HCT116 (cell line): ENCODE measurements at regions not wholly inside any gene's neighbourhood (a gene's known extent, or its start where the extent isn't known, plus 50 kb on each side); places are given as distances from the start of the nearest gene placed in this dataset.

Source experiments
- EZH2 ChIP-seq: fragments of 200-600 bp; sonication (generic); IDR thresholded peaks from 2 replicates; pipeline ENCODE4 v1.6.1; 2017; ENCODE audit warnings: antibody characterized with exemption, mixed run types
- EZH2phosphoT487 ChIP-seq: fragments of 200-600 bp; IDR thresholded peaks from 2 replicates; pipeline ENCODE4 v1.6.1; 2018; ENCODE audit warnings: antibody characterized with exemption, borderline replicate concordance
- POLR2A ChIP-seq: IDR thresholded peaks from 2 replicates; pipeline ENCODE4 v1.7.0; 2011; ENCODE audit warnings: borderline replicate concordance; ENCODE audit not compliant: insufficient read depth, insufficient read length; ENCODE audit errors: extremely low read depth
- TCF7L2 ChIP-seq: IDR thresholded peaks from 2 replicates; pipeline ENCODE4 v1.7.0; 2011; ENCODE audit warnings: borderline replicate concordance, inconsistent platforms; ENCODE audit not compliant: insufficient read depth, insufficient read length; ENCODE audit errors: extremely low read depth
- ZNF274 ChIP-seq: fragments of 200-500 bp; sonication (Bioruptor generic); IDR thresholded peaks from 2 replicates; pipeline ENCODE4 v1.6.1; 2014; ENCODE audit warnings: mild to moderate bottlenecking, low read depth, low read length, inconsistent platforms
- TF ChIP-seq, protein P1 (sequence below), 3 experiments: fragments of 200-600 bp in 1 of 3; sonication (generic) in 1 of 3; IDR thresholded peaks in 2 of 3; conservative IDR thresholded peaks in 1 of 3; 2 replicates each; pipeline ENCODE4 v1.5.1; 2012 to 2017; ENCODE audit warnings: low read depth in 2 of 3, low read length in 2 of 3, antibody characterized with exemption in 1 of 3, borderline replicate concordance in 1 of 3, control low read depth in 1 of 3, mild to moderate bottlenecking in 1 of 3, mixed read lengths in 1 of 3, mixed run types in 1 of 3, moderate library complexity in 1 of 3; ENCODE audit not compliant: insufficient read depth in 1 of 3
- TF ChIP-seq, protein P2 (sequence below): IDR thresholded peaks from 2 replicates; pipeline ENCODE4 v1.6.1; 2012

DNA sequence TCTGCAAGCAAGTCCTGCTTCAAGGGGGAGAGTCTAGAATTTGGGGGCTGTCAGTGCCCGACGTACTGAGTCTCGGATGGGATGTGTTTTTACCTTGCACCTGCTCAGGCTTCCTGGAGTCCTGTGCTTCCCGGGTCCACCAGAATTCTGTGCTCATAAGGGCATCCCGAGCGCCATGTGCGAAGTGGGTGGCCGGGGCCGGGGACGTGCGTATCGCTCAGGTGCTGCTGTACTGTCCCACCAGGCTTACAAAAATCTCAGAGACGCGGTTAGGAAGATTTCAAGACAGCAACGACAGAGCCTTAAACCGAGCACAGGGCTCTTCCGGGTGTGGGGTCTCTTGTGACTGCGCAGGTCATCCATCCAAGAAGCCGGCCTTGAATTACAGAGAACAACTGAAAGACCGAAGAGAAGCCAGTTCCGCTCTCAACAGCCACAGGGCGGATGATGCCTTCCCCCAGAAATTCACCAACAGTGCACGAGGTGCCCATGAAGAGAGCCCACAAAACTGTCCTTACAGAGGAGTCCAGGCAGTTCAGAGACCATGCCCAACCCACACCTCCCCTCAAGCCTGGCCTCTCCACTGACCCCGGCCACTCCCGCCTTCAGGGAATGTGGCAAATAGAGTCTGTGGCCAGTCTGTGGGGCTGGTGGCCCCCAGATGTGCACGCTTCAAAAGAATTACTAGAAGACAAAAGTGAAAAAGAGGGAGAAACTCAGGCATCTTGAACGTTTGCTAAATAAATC lies 104.7 kb downstream of the PXDC1 start:
- TF ChIP-seq, protein P1, sequence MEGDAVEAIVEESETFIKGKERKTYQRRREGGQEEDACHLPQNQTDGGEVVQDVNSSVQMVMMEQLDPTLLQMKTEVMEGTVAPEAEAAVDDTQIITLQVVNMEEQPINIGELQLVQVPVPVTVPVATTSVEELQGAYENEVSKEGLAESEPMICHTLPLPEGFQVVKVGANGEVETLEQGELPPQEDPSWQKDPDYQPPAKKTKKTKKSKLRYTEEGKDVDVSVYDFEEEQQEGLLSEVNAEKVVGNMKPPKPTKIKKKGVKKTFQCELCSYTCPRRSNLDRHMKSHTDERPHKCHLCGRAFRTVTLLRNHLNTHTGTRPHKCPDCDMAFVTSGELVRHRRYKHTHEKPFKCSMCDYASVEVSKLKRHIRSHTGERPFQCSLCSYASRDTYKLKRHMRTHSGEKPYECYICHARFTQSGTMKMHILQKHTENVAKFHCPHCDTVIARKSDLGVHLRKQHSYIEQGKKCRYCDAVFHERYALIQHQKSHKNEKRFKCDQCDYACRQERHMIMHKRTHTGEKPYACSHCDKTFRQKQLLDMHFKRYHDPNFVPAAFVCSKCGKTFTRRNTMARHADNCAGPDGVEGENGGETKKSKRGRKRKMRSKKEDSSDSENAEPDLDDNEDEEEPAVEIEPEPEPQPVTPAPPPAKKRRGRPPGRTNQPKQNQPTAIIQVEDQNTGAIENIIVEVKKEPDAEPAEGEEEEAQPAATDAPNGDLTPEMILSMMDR (IDR thresholded peaks at IDR 0.05 in 2 of 3, conservative IDR thresholded peaks at IDR 0.05 in 1 of 3; ENCODE audit: borderline replicate concordance in 1 of 3, insufficient read depth in 1 of 3, low read depth in 2 of 3, low read length in 2 of 3), result no peak
- TF ChIP-seq POLR2A, result no peak
- TF ChIP-seq EZH2phosphoT487, result no peak
- no peak for TF ChIP-seq EZH2
- TF ChIP-seq ZNF274, result no peak
- TF ChIP-seq, protein P2, sequence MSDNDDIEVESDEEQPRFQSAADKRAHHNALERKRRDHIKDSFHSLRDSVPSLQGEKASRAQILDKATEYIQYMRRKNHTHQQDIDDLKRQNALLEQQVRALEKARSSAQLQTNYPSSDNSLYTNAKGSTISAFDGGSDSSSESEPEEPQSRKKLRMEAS, result no peak
- no peak for TF ChIP-seq TCF7L2
